Neural cell (in vitro differentiated cells): ENCODE measurements at regions not wholly inside any gene's neighbourhood (a gene's known extent, or its start where the extent isn't known, plus 50 kb on each side); places are given as distances from the start of the nearest gene placed in this dataset.

Experiments
- H2AFZ ChIP-seq: fragments of 200-600, 300-800 bp; sonication (generic), shearing (Covaris generic); 2 replicates; pipeline ENCODE4 v1.6.0; 2014; ENCODE audit warnings: low read depth, mild to moderate bottlenecking, antibody characterized with exemption, low read length, moderate library complexity
- H3F3A ChIP-seq: fragments of 200-600 bp; shearing (Covaris generic); 2 replicates; pipeline ENCODE4 v1.6.1; 2016; ENCODE audit warnings: mild to moderate bottlenecking, moderate library complexity, mixed read lengths, antibody characterized with exemption, low read length; ENCODE audit not compliant: insufficient read depth, poor library complexity, severe bottlenecking
- H3K27ac ChIP-seq: fragments of 200-600, 300-800 bp; sonication (generic), shearing (Covaris generic); 2 replicates; pipeline ENCODE4 v1.5.1; 2014; ENCODE audit warnings: mild to moderate bottlenecking, low read length, moderate library complexity
- H3K27me3 ChIP-seq: fragments of 300-800, 200-600 bp; sonication (generic), shearing (Covaris generic); 2 replicates; pipeline ENCODE4 v1.6.0; 2014; ENCODE audit warnings: mild to moderate bottlenecking, low read depth, low read length, moderate library complexity; ENCODE audit not compliant: insufficient read depth
- H3K36me3 ChIP-seq: fragments of 300-800, 200-600 bp; sonication (generic), shearing (Covaris generic); 2 replicates; pipeline ENCODE4 v1.5.1; 2014; ENCODE audit warnings: mild to moderate bottlenecking, antibody characterized with exemption, low read length, moderate library complexity; ENCODE audit not compliant: insufficient read depth
- H3K4me2 ChIP-seq: fragments of 300-800, 200-600 bp; sonication (generic), shearing (Covaris generic); 2 replicates; pipeline ENCODE4 v1.6.0; 2014; ENCODE audit warnings: mild to moderate bottlenecking, low read length
- H3K4me3 ChIP-seq: fragments of 300-800, 200-600 bp; sonication (generic), shearing (Covaris generic); 2 replicates; pipeline ENCODE4 v1.5.1; 2014; ENCODE audit warnings: mild to moderate bottlenecking, low read length, moderate library complexity
- H3K79me2 ChIP-seq: fragments of 200-600 bp; shearing (Covaris generic); replicated peaks from 2 replicates; pipeline ENCODE4 v1.6.0; 2014; ENCODE audit warnings: mild to moderate bottlenecking, low read length, moderate library complexity; ENCODE audit not compliant: insufficient read depth
- H3K9ac ChIP-seq: fragments of 300-800, 200-600 bp; sonication (generic), shearing (Covaris generic); 2 replicates; pipeline ENCODE4 v1.6.1; 2016; ENCODE audit warnings: mild to moderate bottlenecking, low read length, mixed read lengths
- H3K9me2 ChIP-seq: fragments of 200-600 bp; shearing (Covaris generic); 2 replicates; pipeline ENCODE4 v1.6.1; 2016; ENCODE audit warnings: mild to moderate bottlenecking, low read length, mixed read lengths; ENCODE audit not compliant: insufficient read depth
- H3K9me3 ChIP-seq: fragments of 200-600, 300-800 bp; sonication (generic), shearing (Covaris generic); 2 replicates; pipeline ENCODE4 v1.6.1; 2016; ENCODE audit warnings: mild to moderate bottlenecking, mixed run types, low read length, moderate library complexity, mixed read lengths
- H4K20me1 ChIP-seq: fragments of 200-600 bp; shearing (Covaris generic); 2 replicates; pipeline ENCODE4 v1.6.1; 2016; ENCODE audit warnings: mild to moderate bottlenecking, mixed run types; ENCODE audit not compliant: insufficient read depth
- CTCF ChIP-seq: fragments of 450-650 bp; IDR thresholded peaks from 2 replicates; pipeline ENCODE4 v1.5.1; 2014; ENCODE audit warnings: antibody characterized with exemption, mild to moderate bottlenecking, moderate library complexity; ENCODE audit not compliant: poor library complexity, severe bottlenecking
- EP300 ChIP-seq: fragments of 450-650 bp; conservative IDR thresholded peaks from 2 replicates; pipeline ENCODE4 v1.6.1; 2014; ENCODE audit warnings: antibody characterized with exemption, mild to moderate bottlenecking, moderate library complexity; ENCODE audit not compliant: poor library complexity, severe bottlenecking
- EZH2 ChIP-seq: fragments of 200-600, 300-800 bp; shearing (Covaris generic), sonication (generic); IDR thresholded peaks from 2 replicates; pipeline ENCODE4 v1.6.1; 2014; ENCODE audit warnings: antibody characterized with exemption, low read length, borderline replicate concordance, mild to moderate bottlenecking; ENCODE audit not compliant: insufficient read depth, poor library complexity, severe bottlenecking
- MXI1 ChIP-seq: fragments of 450-650 bp; conservative IDR thresholded peaks from 2 replicates; pipeline ENCODE4 v1.6.1; 2014; ENCODE audit warnings: antibody characterized with exemption, mild to moderate bottlenecking; ENCODE audit not compliant: poor library complexity, severe bottlenecking
- POLR2AphosphoS5 ChIP-seq: IDR thresholded peaks from 2 replicates; pipeline ENCODE4 v1.6.1; 2012
- RAD21 ChIP-seq: fragments of 450-650 bp; conservative IDR thresholded peaks from 2 replicates; pipeline ENCODE4 v1.6.1; 2014; ENCODE audit warnings: antibody characterized with exemption, mild to moderate bottlenecking, moderate library complexity
- REST ChIP-seq: IDR thresholded peaks from 2 replicates; pipeline ENCODE4 v1.6.1; 2012; ENCODE audit warnings: borderline replicate concordance
- SMC3 ChIP-seq: fragments of 450-650 bp; conservative IDR thresholded peaks from 2 replicates; pipeline ENCODE4 v1.6.1; 2014; ENCODE audit warnings: antibody characterized with exemption, mild to moderate bottlenecking, moderate library complexity; ENCODE audit not compliant: poor library complexity
- TAF1 ChIP-seq: IDR thresholded peaks from 2 replicates; pipeline ENCODE4 v1.6.1; 2012; ENCODE audit warnings: low read depth

GRCh38 chr13:44249431-44249836, 124.2 kb upstream of the SERP2 start:
- no peak overlapping the region for H3K27ac ChIP-seq
- H3K4me3 ChIP-seq: no peak overlapping the region
- no peaks in the 10 kb centered on the region for H3K9me2 ChIP-seq
- no peak overlapping the region for H2AFZ ChIP-seq
- H3K9me3 ChIP-seq: no peaks in the 10 kb centered on the region
- H4K20me1 ChIP-seq: no peaks in the 10 kb centered on the region
- no peak overlapping the region for H3K9ac ChIP-seq
- no peaks in the 10 kb centered on the region for H3F3A ChIP-seq
- H3K79me2 ChIP-seq: no peaks in the 10 kb centered on the region
- H3K4me2 ChIP-seq: no peak overlapping the region
- no peaks in the 10 kb centered on the region for H3K36me3 ChIP-seq
- no peak for TF ChIP-seq EZH2
- no peak for TF ChIP-seq EP300
- TF ChIP-seq REST: no peak
- no peak for TF ChIP-seq POLR2AphosphoS5
- no peak for TF ChIP-seq SMC3
- no peak for TF ChIP-seq TAF1
- no peak for TF ChIP-seq MXI1
- no peak for TF ChIP-seq CTCF
- TF ChIP-seq RAD21: no peak
- H3K27me3 ChIP-seq: no peaks in the 10 kb centered on the region

GRCh38 chr13:44252938-44253337, 120.7 kb upstream of the SERP2 start:
- H2AFZ ChIP-seq: no peak overlapping the region
- H3F3A ChIP-seq: no peaks in the 10 kb centered on the region
- no peak overlapping the region for H3K9ac ChIP-seq
- H3K9me2 ChIP-seq: no peaks in the 10 kb centered on the region
- H3K9me3 ChIP-seq: no peaks in the 10 kb centered on the region
- no peaks in the 10 kb centered on the region for H3K27me3 ChIP-seq
- no peaks in the 10 kb centered on the region for H3K36me3 ChIP-seq
- H3K4me2 ChIP-seq: no peak overlapping the region
- no peak overlapping the region for H3K27ac ChIP-seq
- H3K4me3 ChIP-seq: no peak overlapping the region
- no peak for TF ChIP-seq REST
- no peak for TF ChIP-seq EP300
- TF ChIP-seq RAD21: no peak
- no peaks in the 10 kb centered on the region for H4K20me1 ChIP-seq
- no peaks in the 10 kb centered on the region for H3K79me2 ChIP-seq
